LNCaP clone FGC (cell line): ENCODE measurements at regions not wholly inside any gene's neighbourhood (a gene's known extent, or its start where the extent isn't known, plus 50 kb on each side); places are given as distances from the start of the nearest gene placed in this dataset.

Source experiments
- DNase-seq: peaks from one replicate; pipeline ENCODE4 v3.0.0-alpha.2; 2011; ENCODE audit warnings: low read depth
- H3K4me3 ChIP-seq: 2 replicates; pipeline ENCODE4 v1.5.1; 2011; ENCODE audit warnings: mild to moderate bottlenecking, low read depth, low read length, control low read depth
- TF ChIP-seq, protein P1 (sequence below): IDR thresholded peaks from 2 replicates; pipeline ENCODE4 v1.5.1; 2012; ENCODE audit warnings: mild to moderate bottlenecking; ENCODE audit not compliant: control insufficient read depth, insufficient read depth; ENCODE audit errors: extremely low read depth

DNA sequence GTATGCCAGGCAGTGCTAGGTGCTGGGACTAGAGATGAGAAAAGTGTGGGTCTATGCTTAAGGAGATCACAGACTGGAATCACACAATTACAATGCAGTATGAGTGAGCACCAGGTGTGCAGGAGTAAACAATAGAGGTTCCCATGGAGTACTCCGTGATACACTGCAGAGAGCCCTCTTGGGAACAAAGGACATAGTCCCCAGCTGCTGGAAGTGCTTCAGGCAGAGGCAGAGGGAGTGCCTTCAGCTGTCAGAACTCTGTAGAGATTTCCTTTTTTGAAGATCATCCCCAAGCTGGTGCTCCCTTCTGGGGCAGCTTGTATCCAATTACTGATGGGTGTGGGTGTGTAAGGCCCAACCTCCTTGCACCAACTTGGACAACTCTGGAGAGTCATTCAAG is 143.5 kb upstream of the PLET1 start:
- no peak overlapping the region for H3K4me3 ChIP-seq
- DNase-seq, result no peak
- TF ChIP-seq, protein P1, sequence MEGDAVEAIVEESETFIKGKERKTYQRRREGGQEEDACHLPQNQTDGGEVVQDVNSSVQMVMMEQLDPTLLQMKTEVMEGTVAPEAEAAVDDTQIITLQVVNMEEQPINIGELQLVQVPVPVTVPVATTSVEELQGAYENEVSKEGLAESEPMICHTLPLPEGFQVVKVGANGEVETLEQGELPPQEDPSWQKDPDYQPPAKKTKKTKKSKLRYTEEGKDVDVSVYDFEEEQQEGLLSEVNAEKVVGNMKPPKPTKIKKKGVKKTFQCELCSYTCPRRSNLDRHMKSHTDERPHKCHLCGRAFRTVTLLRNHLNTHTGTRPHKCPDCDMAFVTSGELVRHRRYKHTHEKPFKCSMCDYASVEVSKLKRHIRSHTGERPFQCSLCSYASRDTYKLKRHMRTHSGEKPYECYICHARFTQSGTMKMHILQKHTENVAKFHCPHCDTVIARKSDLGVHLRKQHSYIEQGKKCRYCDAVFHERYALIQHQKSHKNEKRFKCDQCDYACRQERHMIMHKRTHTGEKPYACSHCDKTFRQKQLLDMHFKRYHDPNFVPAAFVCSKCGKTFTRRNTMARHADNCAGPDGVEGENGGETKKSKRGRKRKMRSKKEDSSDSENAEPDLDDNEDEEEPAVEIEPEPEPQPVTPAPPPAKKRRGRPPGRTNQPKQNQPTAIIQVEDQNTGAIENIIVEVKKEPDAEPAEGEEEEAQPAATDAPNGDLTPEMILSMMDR, result no peak

DNA sequence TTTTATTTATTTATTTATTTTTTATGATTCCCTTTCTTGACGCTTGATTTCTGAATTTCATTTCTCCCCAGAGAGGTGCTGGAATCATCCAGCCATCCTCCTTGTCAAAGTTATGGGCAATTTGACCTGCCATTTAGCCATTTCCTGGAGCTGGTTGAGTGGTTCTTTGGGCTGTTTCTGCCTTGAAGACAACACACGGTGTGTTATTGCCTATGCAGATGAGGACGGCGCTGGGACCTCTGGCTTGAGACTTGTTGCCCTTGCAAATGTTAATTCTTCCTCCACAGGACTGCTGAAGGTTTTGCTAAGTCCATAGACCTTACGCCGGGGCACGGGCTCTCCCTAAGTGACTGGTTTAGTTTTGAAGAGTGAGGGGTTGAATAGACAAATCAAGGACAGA is 147.9 kb upstream of the PLET1 start:
- DNase-seq, result no peak
- TF ChIP-seq, protein P1, result no peak
- no peak overlapping the region for H3K4me3 ChIP-seq

DNA sequence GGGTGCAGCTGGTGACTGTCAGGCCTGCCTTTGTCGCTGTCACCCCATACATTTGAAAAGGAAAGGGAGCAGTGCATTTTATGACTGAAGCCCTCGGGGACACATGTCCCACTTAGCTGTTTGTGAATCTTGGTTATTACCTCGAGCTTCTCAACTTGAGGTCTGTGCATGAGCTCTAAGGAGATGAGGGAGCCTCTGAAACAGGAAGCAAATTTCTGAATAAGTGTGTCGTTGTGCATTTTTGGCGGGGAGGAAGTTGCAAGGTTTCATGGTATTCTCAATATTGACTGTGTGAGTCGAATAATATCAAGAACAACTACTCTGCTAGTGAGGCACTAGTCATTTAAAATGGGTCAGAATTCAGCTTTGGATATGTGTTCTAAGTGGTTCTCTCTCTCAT is 149.7 kb upstream of the PLET1 start:
- TF ChIP-seq, protein P1, result no peak
- no peak overlapping the region for H3K4me3 ChIP-seq
- DNase-seq, result no peak

DNA sequence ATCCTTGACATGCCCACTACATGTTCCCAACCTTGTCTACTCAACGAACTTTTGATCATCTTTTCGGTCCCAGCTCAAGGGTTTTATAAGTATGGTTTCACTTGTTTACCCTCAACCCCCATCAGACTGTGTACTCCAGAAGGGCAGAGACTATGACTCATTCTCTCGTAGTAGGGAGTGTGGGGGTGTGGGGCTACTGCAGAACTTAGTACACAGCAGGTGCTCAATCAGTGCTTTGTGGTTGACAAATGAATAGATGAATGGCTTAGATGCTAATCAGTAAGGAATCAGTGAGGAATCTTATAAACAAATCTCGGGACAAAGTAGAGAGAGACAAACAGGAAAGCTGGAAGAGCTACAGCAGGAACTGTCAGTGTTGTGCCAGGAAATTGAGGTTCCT is 151.7 kb upstream of the PLET1 start:
- TF ChIP-seq, protein P1, result no peak
- DNase-seq, result no peak
- H3K4me3 ChIP-seq, result no peak overlapping the region

DNA sequence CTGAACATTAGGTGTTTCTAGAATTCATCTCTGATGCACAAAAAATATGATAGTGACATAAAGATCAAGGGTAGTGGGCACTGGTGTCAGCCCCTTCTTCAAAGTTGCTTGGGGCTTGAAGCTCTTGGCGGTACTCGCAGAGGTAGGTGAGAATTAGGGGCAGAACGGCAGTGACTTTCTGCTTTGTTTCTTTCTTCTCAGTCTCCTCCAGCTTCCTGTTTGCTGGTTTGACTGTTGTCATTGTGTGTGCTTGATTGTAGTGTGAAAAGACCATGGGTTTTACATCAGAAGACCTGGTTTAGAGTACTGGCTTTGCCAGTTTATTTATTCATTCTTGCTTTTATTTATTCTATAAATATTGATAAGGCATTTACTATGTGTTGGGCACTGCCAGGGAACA is 156.7 kb upstream of the PLET1 start:
- no peak for DNase-seq
- no peak overlapping the region for H3K4me3 ChIP-seq
- TF ChIP-seq, protein P1, result no peak

DNA sequence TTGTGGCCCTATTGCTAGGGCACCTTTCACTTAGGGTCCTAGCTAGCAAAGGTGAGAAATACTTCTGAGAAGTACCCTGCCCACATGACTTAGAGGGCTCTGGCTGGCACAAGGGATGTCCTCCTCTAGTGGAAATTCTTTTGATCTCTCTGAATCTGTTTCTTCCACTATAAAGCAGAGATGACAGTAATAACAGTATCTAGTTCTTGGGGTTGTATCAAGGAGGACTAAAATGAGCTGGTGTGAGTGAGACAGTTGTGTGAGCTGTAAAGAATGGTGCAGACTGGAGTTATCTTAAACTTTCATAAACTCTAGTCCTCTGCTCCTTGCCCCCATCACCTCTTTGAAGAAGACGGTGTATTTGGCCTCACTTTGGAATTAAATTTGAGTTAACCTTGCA is 157.8 kb upstream of the PLET1 start:
- TF ChIP-seq, protein P1, result no peak
- no peak overlapping the region for H3K4me3 ChIP-seq
- DNase-seq, result no peak

DNA sequence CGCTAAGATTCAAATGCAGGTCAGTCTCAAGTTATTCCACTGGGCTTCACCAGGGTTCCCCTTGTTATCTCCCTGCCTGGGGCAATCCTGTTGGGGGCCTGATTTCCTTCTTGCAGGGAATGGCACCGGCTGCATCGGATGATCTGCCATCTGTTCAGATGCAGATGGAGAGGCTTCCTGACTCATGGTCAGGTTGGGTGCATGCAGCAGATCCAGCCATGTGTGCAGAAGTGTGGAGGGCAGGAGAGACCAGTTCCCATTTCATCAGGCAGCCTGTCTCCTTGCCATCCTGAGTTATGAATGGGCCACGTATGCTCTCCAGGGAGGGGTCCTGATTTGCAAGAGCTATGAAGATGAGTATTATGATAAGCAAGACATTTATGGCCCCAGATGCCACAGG is 161.2 kb upstream of the PLET1 start:
- TF ChIP-seq, protein P1, result no peak

More for the DNA sequence above, 161.2 kb upstream of the PLET1 start:
- H3K4me3 ChIP-seq, result no peak overlapping the region
- no peak for DNase-seq
